H9 (cell line): ENCODE measurements at regions not wholly inside any gene's neighbourhood (a gene's known extent, or its start where the extent isn't known, plus 50 kb on each side); places are given as distances from the start of the nearest gene placed in this dataset.

Source experiments
- DNase-seq: peaks from one replicate; pipeline ENCODE4 v3.0.0-alpha.2; 2017
- H2AFZ ChIP-seq: one replicate; pipeline ENCODE4 v1.6.1; 2013; ENCODE audit warnings: mild to moderate bottlenecking, low read length, control low read depth, moderate library complexity
- H2AK5ac ChIP-seq: 2 replicates; pipeline ENCODE4 v1.6.1; 2013; ENCODE audit warnings: low read length, control low read depth, mixed read lengths; ENCODE audit not compliant: insufficient read length
- H2BK120ac ChIP-seq: one replicate; pipeline ENCODE4 v1.6.1; 2013; ENCODE audit warnings: low read depth, mild to moderate bottlenecking, low read length, control low read depth, inconsistent platforms; ENCODE audit not compliant: poor library complexity, severe bottlenecking
- H2BK12ac ChIP-seq: 2 replicates; pipeline ENCODE4 v1.6.1; 2013; ENCODE audit warnings: low read length, control low read depth, mixed read lengths, low read depth; ENCODE audit not compliant: insufficient read length
- H2BK15ac ChIP-seq: 2 replicates; pipeline ENCODE4 v1.6.1; 2013; ENCODE audit warnings: low read depth, low read length, control low read depth
- H2BK20ac ChIP-seq: one replicate; pipeline ENCODE4 v1.6.1; 2013; ENCODE audit warnings: low read depth, mild to moderate bottlenecking, low read length, control low read depth, inconsistent platforms; ENCODE audit not compliant: poor library complexity, severe bottlenecking
- H2BK5ac ChIP-seq: 2 replicates; pipeline ENCODE4 v1.6.1; 2013; ENCODE audit warnings: low read length, control low read depth, mixed read lengths; ENCODE audit not compliant: insufficient read length
- H3K14ac ChIP-seq: 2 replicates; pipeline ENCODE4 v1.6.1; 2013; ENCODE audit warnings: low read length, control low read depth; ENCODE audit not compliant: insufficient read depth
- H3K18ac ChIP-seq: 2 replicates; pipeline ENCODE4 v1.6.1; 2013; ENCODE audit warnings: low read depth, mild to moderate bottlenecking, mixed read lengths, low read length, control low read depth; ENCODE audit not compliant: insufficient read length
- H3K23ac ChIP-seq: 2 replicates; pipeline ENCODE4 v1.6.1; 2013; ENCODE audit warnings: low read length, control low read depth, mixed read lengths, low read depth; ENCODE audit not compliant: insufficient read length
- H3K23me2 ChIP-seq: 2 replicates; pipeline ENCODE4 v1.6.1; 2013; ENCODE audit warnings: low read depth, mild to moderate bottlenecking, mixed read lengths, low read length, control low read depth; ENCODE audit not compliant: insufficient read length, poor library complexity, severe bottlenecking
- H3K27ac ChIP-seq: 2 replicates; pipeline ENCODE4 v1.5.1; 2013; ENCODE audit warnings: low read length, control low read depth, mixed read lengths, low read depth; ENCODE audit not compliant: insufficient read length
- H3K27me3 ChIP-seq: 2 replicates; pipeline ENCODE4 v1.6.1; 2013; ENCODE audit warnings: low read length, control low read depth, inconsistent platforms; ENCODE audit not compliant: insufficient read depth
- H3K4ac ChIP-seq: 2 replicates; pipeline ENCODE4 v1.6.1; 2013; ENCODE audit warnings: low read depth, mild to moderate bottlenecking, control low read depth, inconsistent platforms, low read length, moderate library complexity
- H3K4me1 ChIP-seq: 2 replicates; pipeline ENCODE4 v1.6.1; 2013; ENCODE audit warnings: low read length, control low read depth, inconsistent platforms; ENCODE audit not compliant: insufficient read depth
- H3K4me2 ChIP-seq: 2 replicates; pipeline ENCODE4 v1.6.1; 2013; ENCODE audit warnings: low read length, control low read depth, mixed read lengths; ENCODE audit not compliant: insufficient read length, insufficient read depth
- H3K56ac ChIP-seq: 2 replicates; pipeline ENCODE4 v1.6.1; 2013; ENCODE audit warnings: low read depth, mild to moderate bottlenecking, mixed read lengths, low read length, control low read depth; ENCODE audit not compliant: insufficient read length
- H3K79me1 ChIP-seq: 2 replicates; pipeline ENCODE4 v1.6.1; 2013; ENCODE audit warnings: low read depth, mild to moderate bottlenecking, moderate library complexity, low read length, control low read depth, inconsistent platforms; ENCODE audit not compliant: insufficient read depth, poor library complexity, severe bottlenecking
- H3K79me2 ChIP-seq: 2 replicates; pipeline ENCODE4 v1.6.1; 2013; ENCODE audit warnings: low read length, control low read depth, inconsistent platforms; ENCODE audit not compliant: insufficient read depth
- H3K9ac ChIP-seq: 2 replicates; pipeline ENCODE4 v1.6.1; 2013; ENCODE audit warnings: low read length, control low read depth, mixed read lengths; ENCODE audit not compliant: insufficient read length; ENCODE audit errors: extremely low read depth
- H3K9me3 ChIP-seq: one replicate; pipeline ENCODE4 v1.6.1; 2013; ENCODE audit warnings: low read depth, low read length, inconsistent platforms; ENCODE audit not compliant: control insufficient read depth
- H3T11ph ChIP-seq: one replicate; pipeline ENCODE4 v1.6.1; 2013; ENCODE audit warnings: mild to moderate bottlenecking, low read length, control low read depth, inconsistent platforms
- H4K20me1 ChIP-seq: one replicate; pipeline ENCODE4 v1.6.1; 2013; ENCODE audit not compliant: control insufficient read depth, insufficient read length, insufficient read depth
- H4K5ac ChIP-seq: 2 replicates; pipeline ENCODE4 v1.6.1; 2013; ENCODE audit warnings: low read depth, mild to moderate bottlenecking, mixed read lengths, low read length, control low read depth; ENCODE audit not compliant: insufficient read length
- H4K8ac ChIP-seq: replicated peaks from 2 replicates; pipeline ENCODE4 v1.6.1; 2013; ENCODE audit warnings: low read length, control low read depth, mixed read lengths, low read depth; ENCODE audit not compliant: insufficient read length
- H4K91ac ChIP-seq: 2 replicates; pipeline ENCODE4 v1.6.1; 2013; ENCODE audit warnings: low read depth, mild to moderate bottlenecking, moderate library complexity, mixed read lengths, low read length, control low read depth; ENCODE audit not compliant: insufficient read length
- H3K27ac Mint-ChIP-seq, 3 experiments: 2 replicates in 2 of 3; 3 replicates in 1 of 3; pipeline ENCODE4 v1.8.0; 2020 to 2021; ENCODE audit warnings: mixed read lengths in 3 of 3, mild to moderate bottlenecking in 1 of 3, moderate library complexity in 1 of 3
- H3K27me3 Mint-ChIP-seq: 2 replicates; pipeline ENCODE4 v1.8.0; 2021; ENCODE audit warnings: low read depth, mild to moderate bottlenecking, moderate library complexity, mixed read lengths
- H3K36me3 Mint-ChIP-seq, 3 experiments: 2 replicates in 2 of 3; 3 replicates in 1 of 3; pipeline ENCODE4 v1.8.0; 2020 to 2021; ENCODE audit warnings: low read depth in 3 of 3, mixed read lengths in 3 of 3; ENCODE audit not compliant: insufficient read depth in 1 of 3
- H3K4me1 Mint-ChIP-seq, 2 experiments: 2 replicates each; pipeline ENCODE4 v1.8.0; 2020; ENCODE audit warnings: mixed read lengths in 2 of 2
- H3K4me3 Mint-ChIP-seq, 2 experiments: 2 replicates in 1 of 2; 3 replicates in 1 of 2; pipeline ENCODE4 v1.8.0; 2020 to 2021; ENCODE audit warnings: mild to moderate bottlenecking in 2 of 2, mixed read lengths in 2 of 2, moderate library complexity in 1 of 2
- H3K9me3 Mint-ChIP-seq, 2 experiments: 2 replicates in 1 of 2; 3 replicates in 1 of 2; pipeline ENCODE4 v1.8.0; 2020; ENCODE audit warnings: mild to moderate bottlenecking in 2 of 2, mixed read lengths in 2 of 2, moderate library complexity in 1 of 2
- CTCF ChIP-seq: fragments of 200-600 bp; sonication (generic); conservative IDR thresholded peaks from 3 replicates; pipeline ENCODE4 v1.8.0; 2021; ENCODE audit warnings: antibody characterized with exemption, mild to moderate bottlenecking

- Histone ChIP-seq H3K9me3 (no peaks in the 10 kb centered on the region), H3K9ac (no peak overlapping the region), H4K91ac (no peak overlapping the region), H3K23me2 (no peaks in the 10 kb centered on the region), H3T11ph (no peak overlapping the region), H4K8ac (no peak overlapping the region), H2BK15ac (no peak overlapping the region), H3K27ac (no peak overlapping the region), H3K56ac (no peak overlapping the region), H3K14ac (no peak overlapping the region), H3K18ac (no peak overlapping the region), H2BK5ac (no peak overlapping the region), H2BK20ac (no peak overlapping the region), H3K79me2 (no peaks in the 10 kb centered on the region), H2BK12ac (no peak overlapping the region), H4K20me1 (no peaks in the 10 kb centered on the region), H2BK120ac (no peak overlapping the region), H2AFZ (no peak overlapping the region), H4K5ac (no peak overlapping the region), H3K79me1 (no peaks in the 10 kb centered on the region), H3K4me2 (no peak overlapping the region), H3K27me3 (no peaks in the 10 kb centered on the region), H3K4ac (no peak overlapping the region), H3K4me1 (no peaks in the 10 kb centered on the region), H3K23ac (no peak overlapping the region), H2AK5ac (no peak overlapping the region)
- Mint-ChIP-seq H3K4me3 (no peak overlapping the region), H3K9me3 (peaks cover 3 to 8% of the 10 kb centered on the region in 2 experiments; a peak in 3 of 5 replicates), H3K27ac (no peak overlapping the region), H3K27me3 (peaks cover 3% of the 10 kb centered on the region; the same call in 1 of the 2 replicates), H3K36me3 (no peaks in the 10 kb centered on the region), H3K4me1 (no peaks in the 10 kb centered on the region)
- TF ChIP-seq CTCF, result no peak
- DNase-seq, result no peak
Measured at GRCh38 chr19:32273483-32273882, 71.9 kb upstream of the ZNF507 start.
